ENCODE measurements at regions not wholly inside any gene's neighbourhood (a gene's known extent, or its start where the extent isn't known, plus 50 kb on each side); places are given as distances from the start of the nearest gene placed in this dataset.

DNA sequence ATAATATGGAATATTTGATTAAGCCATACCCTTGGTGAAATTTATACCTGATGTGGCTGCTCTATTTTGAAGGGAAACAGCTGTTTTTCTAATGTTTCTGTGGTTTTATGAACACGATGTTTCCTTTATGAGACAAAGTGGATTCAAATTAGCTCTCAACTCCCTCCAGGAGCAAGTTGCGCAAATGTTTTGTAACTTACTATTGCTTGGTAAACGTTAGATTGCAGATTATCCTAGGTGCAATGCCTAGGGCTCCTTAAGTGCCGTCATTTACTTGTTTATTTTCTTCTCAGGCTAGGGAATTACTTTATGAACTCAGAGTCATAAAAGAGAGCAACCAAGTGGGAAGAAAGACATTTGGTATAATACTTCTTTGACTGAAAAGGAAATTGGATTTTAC is 763.1 kb downstream of the TAF11L14 start:
- TF ChIP-seq ZNF274 (IDR thresholded peaks at IDR 0.05; ENCODE audit: low read depth, low read length): no peak
- no peak for TF ChIP-seq YY1 (IDR thresholded peaks at IDR 0.05; ENCODE audit: insufficient read depth, insufficient read length)

Measured in NT2/D1 (cell line).